Ishikawa (cell line): ENCODE measurements at regions not wholly inside any gene's neighbourhood (a gene's known extent, or its start where the extent isn't known, plus 50 kb on each side); places are given as distances from the start of the nearest gene placed in this dataset.

Experiments used
- CEBPB ChIP-seq: IDR thresholded peaks from 2 replicates; pipeline ENCODE4 v1.6.1; 2012
- CREB1 ChIP-seq: IDR thresholded peaks from 2 replicates; pipeline ENCODE4 v1.6.1; 2012; ENCODE audit warnings: low read depth
- EGR1 ChIP-seq: IDR thresholded peaks from 2 replicates; pipeline ENCODE4 v1.6.1; 2012
- EP300 ChIP-seq: IDR thresholded peaks from 2 replicates; pipeline ENCODE4 v1.6.1; 2012; ENCODE audit warnings: borderline replicate concordance
- FOXM1 ChIP-seq: IDR thresholded peaks from 2 replicates; pipeline ENCODE4 v1.6.1; 2012; ENCODE audit warnings: low read depth, borderline replicate concordance
- NFIC ChIP-seq: IDR thresholded peaks from 2 replicates; pipeline ENCODE4 v1.6.1; 2012
- RAD21 ChIP-seq: IDR thresholded peaks from 2 replicates; pipeline ENCODE4 v1.6.1; 2012; ENCODE audit warnings: low read depth
- REST ChIP-seq: IDR thresholded peaks from 2 replicates; pipeline ENCODE4 v1.6.1; 2012; ENCODE audit warnings: low read depth, mild to moderate bottlenecking
- TAF1 ChIP-seq: IDR thresholded peaks from 2 replicates; pipeline ENCODE4 v1.6.1; 2012; ENCODE audit warnings: low read depth, mild to moderate bottlenecking
- TCF12 ChIP-seq: IDR thresholded peaks from 2 replicates; pipeline ENCODE4 v1.6.1; 2012; ENCODE audit warnings: low read depth
- TEAD4 ChIP-seq: IDR thresholded peaks from 2 replicates; pipeline ENCODE4 v1.6.1; 2012
- YY1 ChIP-seq: IDR thresholded peaks from 2 replicates; pipeline ENCODE4 v1.6.1; 2012; ENCODE audit warnings: low read depth
- ZBTB7A ChIP-seq: IDR thresholded peaks from 2 replicates; pipeline ENCODE4 v1.6.1; 2012; ENCODE audit warnings: low read depth
- TF ChIP-seq, protein P1 (sequence below): IDR thresholded peaks from 2 replicates; pipeline ENCODE4 v1.6.1; 2012
- TF ChIP-seq, protein P2 (sequence below): IDR thresholded peaks from 2 replicates; pipeline ENCODE4 v1.6.1; 2012

GRCh38 chr4:80136270-80136669, 61.0 kb upstream of the PRDM8 start:
- TF ChIP-seq, protein P1, sequence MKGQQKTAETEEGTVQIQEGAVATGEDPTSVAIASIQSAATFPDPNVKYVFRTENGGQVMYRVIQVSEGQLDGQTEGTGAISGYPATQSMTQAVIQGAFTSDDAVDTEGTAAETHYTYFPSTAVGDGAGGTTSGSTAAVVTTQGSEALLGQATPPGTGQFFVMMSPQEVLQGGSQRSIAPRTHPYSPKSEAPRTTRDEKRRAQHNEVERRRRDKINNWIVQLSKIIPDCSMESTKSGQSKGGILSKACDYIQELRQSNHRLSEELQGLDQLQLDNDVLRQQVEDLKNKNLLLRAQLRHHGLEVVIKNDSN = no peak

GRCh38 chr4:80135702-80136058, 61.6 kb upstream of the PRDM8 start:
- TF ChIP-seq FOXM1 = no peak
- no peak for TF ChIP-seq TCF12
- no peak for TF ChIP-seq EP300
- no peak for TF ChIP-seq CREB1
- TF ChIP-seq TAF1 = no peak
- TF ChIP-seq TEAD4 = no peak
- no peak for TF ChIP-seq ZBTB7A
- TF ChIP-seq YY1 = no peak
- TF ChIP-seq REST = no peak
- TF ChIP-seq EGR1 = no peak
- no peak for TF ChIP-seq NFIC
- TF ChIP-seq, protein P1 = no peak
- TF ChIP-seq, protein P2, sequence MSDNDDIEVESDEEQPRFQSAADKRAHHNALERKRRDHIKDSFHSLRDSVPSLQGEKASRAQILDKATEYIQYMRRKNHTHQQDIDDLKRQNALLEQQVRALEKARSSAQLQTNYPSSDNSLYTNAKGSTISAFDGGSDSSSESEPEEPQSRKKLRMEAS = no peak
- no peak for TF ChIP-seq RAD21
- no peak for TF ChIP-seq CEBPB

- TF ChIP-seq NFIC (no peak), CEBPB (no peak), TAF1 (no peak), YY1 (no peak), EGR1 (no peak), RAD21 (no peak), TCF12 (no peak), REST (no peak), TEAD4 (no peak), FOXM1 (no peak), CREB1 (no peak), ZBTB7A (no peak), EP300 (no peak)
- TF ChIP-seq, protein P1 = no peak
- TF ChIP-seq, protein P2 = no peak
Measured at GRCh38 chr4:80134936-80135701, 62.1 kb upstream of the ANTXR2 start.

- no peak for TF ChIP-seq TCF12
- TF ChIP-seq NFIC = no peak
- TF ChIP-seq REST = no peak
- TF ChIP-seq CEBPB = no peak
- no peak for TF ChIP-seq EP300
- TF ChIP-seq, protein P1 = no peak
- TF ChIP-seq YY1 = no peak
- no peak for TF ChIP-seq CREB1
- TF ChIP-seq, protein P2 = no peak
- TF ChIP-seq TAF1 = no peak
- no peak for TF ChIP-seq TEAD4
- no peak for TF ChIP-seq FOXM1
- TF ChIP-seq EGR1 = no peak
- TF ChIP-seq RAD21 = no peak
- TF ChIP-seq ZBTB7A = no peak
Measured at GRCh38 chr4:80133240-80133783, 60.3 kb upstream of the ANTXR2 start.
